ENCODE measurements at regions not wholly inside any gene's neighbourhood (a gene's known extent, or its start where the extent isn't known, plus 50 kb on each side); places are given as distances from the start of the nearest gene placed in this dataset.

DNA sequence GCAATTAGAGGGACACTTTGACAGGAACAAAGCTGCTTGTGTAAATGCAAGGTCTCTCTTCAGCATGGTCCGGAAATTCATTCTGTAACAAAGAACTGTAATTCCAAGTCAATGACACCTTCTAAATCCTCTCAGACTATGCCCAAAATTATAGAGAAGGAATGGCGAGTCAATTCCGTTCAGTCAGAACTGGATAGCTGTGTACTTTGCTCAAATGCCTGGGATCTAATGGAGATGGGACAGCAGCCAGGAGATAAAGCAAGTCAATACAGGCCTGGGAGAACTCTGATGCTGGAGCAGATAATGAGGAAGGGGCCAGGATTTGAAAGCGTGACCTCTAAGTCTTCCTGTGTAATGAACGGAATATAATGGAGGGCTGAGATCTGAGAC, 96.4 kb upstream of the SPRY4 start:
- H3K9me3 Mint-ChIP-seq (ENCODE audit: unreplicated experiment): no peaks in the 10 kb centered on the region
- no peak for DNase-seq
- no peaks in the 10 kb centered on the region for H3K27me3 Mint-ChIP-seq (ENCODE audit: unreplicated experiment)
- TF ChIP-seq, protein P1, sequence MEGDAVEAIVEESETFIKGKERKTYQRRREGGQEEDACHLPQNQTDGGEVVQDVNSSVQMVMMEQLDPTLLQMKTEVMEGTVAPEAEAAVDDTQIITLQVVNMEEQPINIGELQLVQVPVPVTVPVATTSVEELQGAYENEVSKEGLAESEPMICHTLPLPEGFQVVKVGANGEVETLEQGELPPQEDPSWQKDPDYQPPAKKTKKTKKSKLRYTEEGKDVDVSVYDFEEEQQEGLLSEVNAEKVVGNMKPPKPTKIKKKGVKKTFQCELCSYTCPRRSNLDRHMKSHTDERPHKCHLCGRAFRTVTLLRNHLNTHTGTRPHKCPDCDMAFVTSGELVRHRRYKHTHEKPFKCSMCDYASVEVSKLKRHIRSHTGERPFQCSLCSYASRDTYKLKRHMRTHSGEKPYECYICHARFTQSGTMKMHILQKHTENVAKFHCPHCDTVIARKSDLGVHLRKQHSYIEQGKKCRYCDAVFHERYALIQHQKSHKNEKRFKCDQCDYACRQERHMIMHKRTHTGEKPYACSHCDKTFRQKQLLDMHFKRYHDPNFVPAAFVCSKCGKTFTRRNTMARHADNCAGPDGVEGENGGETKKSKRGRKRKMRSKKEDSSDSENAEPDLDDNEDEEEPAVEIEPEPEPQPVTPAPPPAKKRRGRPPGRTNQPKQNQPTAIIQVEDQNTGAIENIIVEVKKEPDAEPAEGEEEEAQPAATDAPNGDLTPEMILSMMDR (IDR thresholded peaks at IDR 0.05; ENCODE audit: partially characterized antibody, unreplicated experiment): no peak
- H3K4me3 Mint-ChIP-seq (ENCODE audit: unreplicated experiment): no peak overlapping the region
- H3K4me1 Mint-ChIP-seq (ENCODE audit: low read depth, unreplicated experiment): peaks cover 8% of the 10 kb centered on the region
- no peaks in the 10 kb centered on the region for H3K36me3 Mint-ChIP-seq (ENCODE audit: unreplicated experiment)
- no peak overlapping the region for H3K27ac Mint-ChIP-seq (ENCODE audit: unreplicated experiment)

DNA sequence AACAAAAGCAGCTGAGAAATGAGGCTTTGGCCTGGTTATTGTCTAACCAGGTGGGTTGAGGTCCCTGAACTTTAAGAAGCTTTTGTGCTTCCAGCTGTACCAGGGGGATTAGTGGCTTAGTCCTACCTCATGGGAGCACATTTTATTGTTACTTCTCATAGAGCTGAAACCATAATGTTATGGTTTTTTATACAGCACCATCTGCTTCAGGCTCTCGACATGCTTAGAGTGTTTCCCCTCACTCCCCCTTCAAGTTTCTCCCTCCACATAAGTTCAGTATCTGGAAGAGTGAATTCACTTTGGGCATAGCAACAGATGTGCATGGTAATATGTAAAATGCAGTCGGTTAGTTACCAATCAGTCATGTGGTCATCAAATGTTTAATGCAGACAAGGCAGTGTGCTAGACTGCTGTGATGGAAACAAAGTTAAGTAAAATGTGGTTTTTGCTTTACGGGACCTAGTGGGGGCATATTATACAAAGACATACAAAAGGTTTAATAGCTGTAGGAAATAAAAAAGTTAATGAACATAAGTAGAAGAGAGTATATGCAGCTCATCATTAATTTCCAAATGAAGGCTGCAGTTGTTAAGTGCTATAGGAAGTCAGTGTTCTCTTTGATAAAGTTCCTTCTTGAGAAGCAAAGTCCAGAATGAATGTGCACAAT, 95.9 kb upstream of the SPRY4 start:
- H3K36me3 Mint-ChIP-seq (ENCODE audit: unreplicated experiment): no peaks in the 10 kb centered on the region
- TF ChIP-seq, protein P1 (IDR thresholded peaks at IDR 0.05; ENCODE audit: partially characterized antibody, unreplicated experiment): no peak
- DNase-seq: no peak
- H3K9me3 Mint-ChIP-seq (ENCODE audit: unreplicated experiment): no peaks in the 10 kb centered on the region
- H3K4me3 Mint-ChIP-seq (ENCODE audit: unreplicated experiment): no peak overlapping the region
- H3K27me3 Mint-ChIP-seq (ENCODE audit: unreplicated experiment): no peaks in the 10 kb centered on the region
- peaks cover 6% of the 10 kb centered on the region for H3K4me1 Mint-ChIP-seq (ENCODE audit: low read depth, unreplicated experiment)
- no peak overlapping the region for H3K27ac Mint-ChIP-seq (ENCODE audit: unreplicated experiment)

DNA sequence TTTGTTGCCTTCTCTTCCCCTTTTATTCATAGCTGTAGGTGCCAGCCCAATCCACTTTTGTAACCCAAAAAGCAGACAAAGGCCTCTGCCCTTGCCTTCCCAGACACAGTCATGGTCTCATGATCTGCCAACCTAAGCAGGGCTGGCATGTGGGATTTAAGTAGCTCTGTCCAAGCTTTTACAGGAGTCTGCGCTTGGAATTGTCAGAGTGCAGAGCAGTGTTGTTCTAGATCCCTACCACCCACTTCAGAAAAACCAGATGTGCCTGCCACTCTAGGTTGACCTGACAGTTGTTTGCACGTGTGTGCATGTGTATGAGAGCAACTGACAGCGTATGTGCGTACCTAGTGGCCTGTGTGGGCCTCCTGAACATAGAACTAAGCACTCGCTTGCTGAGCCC, 87.8 kb upstream of the SPRY4 start:
- Mint-ChIP-seq H3K4me1 (ENCODE audit: low read depth, unreplicated experiment) (peaks cover 14% of the 10 kb centered on the region), H3K27ac (ENCODE audit: unreplicated experiment) (peak overlapping the region; percentile 57), H3K9me3 (ENCODE audit: unreplicated experiment) (peaks cover 3% of the 10 kb centered on the region), H3K4me3 (ENCODE audit: unreplicated experiment) (no peak overlapping the region), H3K36me3 (ENCODE audit: unreplicated experiment) (peaks cover 4% of the 10 kb centered on the region), H3K27me3 (ENCODE audit: unreplicated experiment) (peaks cover 3% of the 10 kb centered on the region)
- TF ChIP-seq, protein P1 (IDR thresholded peaks at IDR 0.05; ENCODE audit: partially characterized antibody, unreplicated experiment): no peak
- DNase-seq: no peak

DNA sequence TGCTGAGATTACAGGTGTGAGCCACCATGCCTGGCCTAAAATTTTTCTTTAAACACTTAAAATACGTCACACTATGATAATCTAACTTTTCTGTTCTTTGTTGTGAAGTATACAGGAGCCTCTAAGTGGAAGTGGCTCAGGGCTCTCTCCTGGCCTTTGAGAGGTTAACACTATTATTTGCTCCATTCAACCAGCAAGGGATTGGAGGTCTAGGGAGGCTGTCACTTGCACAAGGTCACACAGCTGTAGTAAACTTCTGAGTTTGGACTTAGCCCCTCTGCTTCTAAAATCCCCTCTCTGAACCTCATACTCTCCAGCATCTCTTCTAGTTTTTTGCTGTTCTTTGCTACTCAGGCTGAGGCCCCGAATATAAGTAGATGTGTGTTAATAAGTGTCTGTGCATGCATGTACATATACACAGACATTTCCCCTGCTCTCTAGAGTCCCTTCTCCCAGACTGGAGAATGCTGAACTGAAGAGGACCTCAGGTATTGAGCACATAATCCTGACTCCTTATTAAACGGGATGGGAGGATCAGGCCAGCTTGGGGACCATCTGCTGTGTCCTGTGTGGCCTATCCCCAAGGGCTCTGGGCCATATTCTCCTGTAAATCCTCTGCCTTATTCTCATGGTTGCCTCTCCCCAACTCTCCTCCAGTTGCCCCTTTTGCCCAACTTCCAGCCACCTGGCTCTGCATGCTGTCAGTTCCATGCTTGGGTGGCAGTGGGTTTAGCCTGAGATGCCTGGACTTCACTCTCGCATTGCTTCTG, 87.0 kb upstream of the SPRY4 start:
- H3K27me3 Mint-ChIP-seq (ENCODE audit: unreplicated experiment): peaks cover 3% of the 10 kb centered on the region
- peak; percentile 21 for DNase-seq
- TF ChIP-seq, protein P1 (IDR thresholded peaks at IDR 0.05; ENCODE audit: partially characterized antibody, unreplicated experiment): no peak
- H3K4me1 Mint-ChIP-seq (ENCODE audit: low read depth, unreplicated experiment): peaks cover 14% of the 10 kb centered on the region
- H3K27ac Mint-ChIP-seq (ENCODE audit: unreplicated experiment): peak overlapping the region; percentile 57
- H3K36me3 Mint-ChIP-seq (ENCODE audit: unreplicated experiment): peaks cover 4% of the 10 kb centered on the region
- peak overlapping the region; percentile 14 for H3K4me3 Mint-ChIP-seq (ENCODE audit: unreplicated experiment)
- peaks cover 3% of the 10 kb centered on the region for H3K9me3 Mint-ChIP-seq (ENCODE audit: unreplicated experiment)

DNA sequence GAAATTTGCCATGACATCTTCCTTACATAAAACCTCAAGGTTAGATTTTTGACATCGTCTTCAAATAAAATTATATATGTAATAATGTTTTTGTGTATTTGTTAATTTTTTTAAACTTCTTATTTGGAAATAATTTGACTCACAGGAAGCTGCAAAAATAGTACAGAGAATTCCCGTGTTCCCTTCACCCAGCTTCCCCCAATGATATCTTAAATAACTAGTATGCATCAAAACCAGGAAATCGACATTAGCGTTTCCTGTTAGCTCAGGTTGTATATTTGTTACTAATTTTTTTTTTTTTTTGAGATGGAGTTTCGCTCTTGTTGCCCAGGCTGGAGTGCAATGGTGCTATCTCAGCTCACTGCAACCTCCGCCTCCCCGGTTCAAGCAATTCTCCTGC, 86.3 kb upstream of the SPRY4 start:
- Mint-ChIP-seq H3K9me3 (ENCODE audit: unreplicated experiment) (peaks cover 3% of the 10 kb centered on the region), H3K27me3 (ENCODE audit: unreplicated experiment) (peaks cover 3% of the 10 kb centered on the region), H3K36me3 (ENCODE audit: unreplicated experiment) (peaks cover 4% of the 10 kb centered on the region), H3K27ac (ENCODE audit: unreplicated experiment) (no peak overlapping the region), H3K4me3 (ENCODE audit: unreplicated experiment) (no peak overlapping the region), H3K4me1 (ENCODE audit: low read depth, unreplicated experiment) (peaks cover 14% of the 10 kb centered on the region)
- TF ChIP-seq, protein P1 (IDR thresholded peaks at IDR 0.05; ENCODE audit: partially characterized antibody, unreplicated experiment): no peak
- no peak for DNase-seq
